NCI-H1436 treated with DMSO at 0.1 percent for 48 hours (cell line): ENCODE measurements at regions not wholly inside any gene's neighbourhood (a gene's known extent, or its start where the extent isn't known, plus 50 kb on each side); places are given as distances from the start of the nearest gene placed in this dataset.

Source experiments
- DNase-seq: peaks from one replicate; lab custom pipeline; 2025; lab: John Stamatoyannopoulos, UW

- DNase-seq: no peak
These were observed 162.7 kb upstream of the ID2 start for GRCh38 chr2:8518979-8519668.

GRCh38 chr2:8520791-8521344 is 161.0 kb upstream of the ID2 start:
- no peak for DNase-seq

- no peak for DNase-seq
These were observed 159.2 kb upstream of the ID2 start for GRCh38 chr2:8522687-8523086.

GRCh38 chr2:8524388-8524787 is 157.5 kb upstream of the ID2 start:
- no peak for DNase-seq

GRCh38 chr2:8524823-8525222 is 157.0 kb upstream of the ID2 start:
- DNase-seq: no peak

GRCh38 chr2:8525236-8525581 is 156.6 kb upstream of the ID2 start:
- no peak for DNase-seq

- DNase-seq: peak; percentile 71
These were observed 156.1 kb upstream of the ID2 start for GRCh38 chr2:8525582-8526402.

- no peak for DNase-seq
These were observed 155.5 kb upstream of the ID2 start for GRCh38 chr2:8526403-8526696.

GRCh38 chr2:8527031-8527430 is 154.8 kb upstream of the ID2 start:
- DNase-seq: no peak

GRCh38 chr2:8527676-8528075 is 154.2 kb upstream of the ID2 start:
- no peak for DNase-seq

- no peak for DNase-seq
These were observed 153.0 kb upstream of the ID2 start for GRCh38 chr2:8528863-8529262.

- no peak for DNase-seq
These were observed 152.1 kb upstream of the ID2 start for GRCh38 chr2:8529706-8530277.

- no peak for DNase-seq
These were observed 150.4 kb upstream of the ID2 start for GRCh38 chr2:8531481-8531880.

GRCh38 chr2:8532438-8532837 is 149.4 kb upstream of the ID2 start:
- DNase-seq: no peak

- DNase-seq: no peak
These were observed 147.9 kb upstream of the ID2 start for GRCh38 chr2:8533923-8534322.

GRCh38 chr2:8534386-8534728 is 147.5 kb upstream of the ID2 start:
- DNase-seq: no peak

GRCh38 chr2:8534729-8535468 is 147.0 kb upstream of the ID2 start:
- DNase-seq: no peak

- no peak for DNase-seq
These were observed 146.4 kb upstream of the ID2 start for GRCh38 chr2:8535469-8535795.

- DNase-seq: no peak
These were observed 145.8 kb upstream of the ID2 start for GRCh38 chr2:8535821-8536685.

GRCh38 chr2:8536686-8537561 is 144.9 kb upstream of the ID2 start:
- DNase-seq: no peak
